ENCODE measurements at regions not wholly inside any gene's neighbourhood (a gene's known extent, or its start where the extent isn't known, plus 50 kb on each side); places are given as distances from the start of the nearest gene placed in this dataset.

DNA sequence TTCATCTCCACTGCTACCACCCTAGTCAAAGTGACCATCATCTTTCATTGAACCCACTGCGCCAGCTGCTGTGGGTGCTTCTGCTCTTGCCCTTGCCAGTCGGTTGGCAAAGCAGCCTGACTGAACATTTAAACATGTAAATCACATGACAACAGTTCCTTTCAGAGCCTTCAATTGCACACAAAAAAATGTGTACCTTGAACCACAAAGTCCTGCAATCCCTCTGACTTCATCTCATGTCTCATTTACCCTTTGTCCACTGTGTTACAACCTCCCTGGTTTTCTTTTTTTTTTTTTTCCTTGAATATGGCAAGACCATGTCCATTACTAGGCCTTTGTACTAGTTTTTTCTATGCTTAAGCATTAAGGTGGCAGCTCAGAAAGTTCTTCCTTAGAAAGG is 183.5 kb downstream of the GBA3 start (continued):
- TF ChIP-seq, protein P1, sequence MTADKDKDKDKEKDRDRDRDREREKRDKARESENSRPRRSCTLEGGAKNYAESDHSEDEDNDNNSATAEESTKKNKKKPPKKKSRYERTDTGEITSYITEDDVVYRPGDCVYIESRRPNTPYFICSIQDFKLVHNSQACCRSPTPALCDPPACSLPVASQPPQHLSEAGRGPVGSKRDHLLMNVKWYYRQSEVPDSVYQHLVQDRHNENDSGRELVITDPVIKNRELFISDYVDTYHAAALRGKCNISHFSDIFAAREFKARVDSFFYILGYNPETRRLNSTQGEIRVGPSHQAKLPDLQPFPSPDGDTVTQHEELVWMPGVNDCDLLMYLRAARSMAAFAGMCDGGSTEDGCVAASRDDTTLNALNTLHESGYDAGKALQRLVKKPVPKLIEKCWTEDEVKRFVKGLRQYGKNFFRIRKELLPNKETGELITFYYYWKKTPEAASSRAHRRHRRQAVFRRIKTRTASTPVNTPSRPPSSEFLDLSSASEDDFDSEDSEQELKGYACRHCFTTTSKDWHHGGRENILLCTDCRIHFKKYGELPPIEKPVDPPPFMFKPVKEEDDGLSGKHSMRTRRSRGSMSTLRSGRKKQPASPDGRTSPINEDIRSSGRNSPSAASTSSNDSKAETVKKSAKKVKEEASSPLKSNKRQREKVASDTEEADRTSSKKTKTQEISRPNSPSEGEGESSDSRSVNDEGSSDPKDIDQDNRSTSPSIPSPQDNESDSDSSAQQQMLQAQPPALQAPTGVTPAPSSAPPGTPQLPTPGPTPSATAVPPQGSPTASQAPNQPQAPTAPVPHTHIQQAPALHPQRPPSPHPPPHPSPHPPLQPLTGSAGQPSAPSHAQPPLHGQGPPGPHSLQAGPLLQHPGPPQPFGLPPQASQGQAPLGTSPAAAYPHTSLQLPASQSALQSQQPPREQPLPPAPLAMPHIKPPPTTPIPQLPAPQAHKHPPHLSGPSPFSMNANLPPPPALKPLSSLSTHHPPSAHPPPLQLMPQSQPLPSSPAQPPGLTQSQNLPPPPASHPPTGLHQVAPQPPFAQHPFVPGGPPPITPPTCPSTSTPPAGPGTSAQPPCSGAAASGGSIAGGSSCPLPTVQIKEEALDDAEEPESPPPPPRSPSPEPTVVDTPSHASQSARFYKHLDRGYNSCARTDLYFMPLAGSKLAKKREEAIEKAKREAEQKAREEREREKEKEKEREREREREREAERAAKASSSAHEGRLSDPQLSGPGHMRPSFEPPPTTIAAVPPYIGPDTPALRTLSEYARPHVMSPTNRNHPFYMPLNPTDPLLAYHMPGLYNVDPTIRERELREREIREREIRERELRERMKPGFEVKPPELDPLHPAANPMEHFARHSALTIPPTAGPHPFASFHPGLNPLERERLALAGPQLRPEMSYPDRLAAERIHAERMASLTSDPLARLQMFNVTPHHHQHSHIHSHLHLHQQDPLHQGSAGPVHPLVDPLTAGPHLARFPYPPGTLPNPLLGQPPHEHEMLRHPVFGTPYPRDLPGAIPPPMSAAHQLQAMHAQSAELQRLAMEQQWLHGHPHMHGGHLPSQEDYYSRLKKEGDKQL (CRISPR knock-in tag; IDR thresholded peaks at IDR 0.05; ENCODE audit: borderline replicate concordance) = no peak
- no peak for TF ChIP-seq ZNF77 (CRISPR knock-in tag; IDR thresholded peaks at IDR 0.05)
- TF ChIP-seq ESRRA (IDR thresholded peaks at IDR 0.05; ENCODE audit: borderline replicate concordance, low read depth) = no peak
- TF ChIP-seq, protein P2, sequence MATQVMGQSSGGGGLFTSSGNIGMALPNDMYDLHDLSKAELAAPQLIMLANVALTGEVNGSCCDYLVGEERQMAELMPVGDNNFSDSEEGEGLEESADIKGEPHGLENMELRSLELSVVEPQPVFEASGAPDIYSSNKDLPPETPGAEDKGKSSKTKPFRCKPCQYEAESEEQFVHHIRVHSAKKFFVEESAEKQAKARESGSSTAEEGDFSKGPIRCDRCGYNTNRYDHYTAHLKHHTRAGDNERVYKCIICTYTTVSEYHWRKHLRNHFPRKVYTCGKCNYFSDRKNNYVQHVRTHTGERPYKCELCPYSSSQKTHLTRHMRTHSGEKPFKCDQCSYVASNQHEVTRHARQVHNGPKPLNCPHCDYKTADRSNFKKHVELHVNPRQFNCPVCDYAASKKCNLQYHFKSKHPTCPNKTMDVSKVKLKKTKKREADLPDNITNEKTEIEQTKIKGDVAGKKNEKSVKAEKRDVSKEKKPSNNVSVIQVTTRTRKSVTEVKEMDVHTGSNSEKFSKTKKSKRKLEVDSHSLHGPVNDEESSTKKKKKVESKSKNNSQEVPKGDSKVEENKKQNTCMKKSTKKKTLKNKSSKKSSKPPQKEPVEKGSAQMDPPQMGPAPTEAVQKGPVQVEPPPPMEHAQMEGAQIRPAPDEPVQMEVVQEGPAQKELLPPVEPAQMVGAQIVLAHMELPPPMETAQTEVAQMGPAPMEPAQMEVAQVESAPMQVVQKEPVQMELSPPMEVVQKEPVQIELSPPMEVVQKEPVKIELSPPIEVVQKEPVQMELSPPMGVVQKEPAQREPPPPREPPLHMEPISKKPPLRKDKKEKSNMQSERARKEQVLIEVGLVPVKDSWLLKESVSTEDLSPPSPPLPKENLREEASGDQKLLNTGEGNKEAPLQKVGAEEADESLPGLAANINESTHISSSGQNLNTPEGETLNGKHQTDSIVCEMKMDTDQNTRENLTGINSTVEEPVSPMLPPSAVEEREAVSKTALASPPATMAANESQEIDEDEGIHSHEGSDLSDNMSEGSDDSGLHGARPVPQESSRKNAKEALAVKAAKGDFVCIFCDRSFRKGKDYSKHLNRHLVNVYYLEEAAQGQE (IDR thresholded peaks at IDR 0.05; ENCODE audit: borderline replicate concordance) = no peak
- TF ChIP-seq, protein P2 (CRISPR knock-in tag; IDR thresholded peaks at IDR 0.05; ENCODE audit: low read depth) = no peak
- TF ChIP-seq ZNF311 (CRISPR knock-in tag; IDR thresholded peaks at IDR 0.05) = no peak

Measured in K562 (cell line).